CD4-positive, alpha-beta T cell treated with Interleukin-4 for 1 hour (primary cell): ENCODE measurements at regions not wholly inside any gene's neighbourhood (a gene's known extent, or its start where the extent isn't known, plus 50 kb on each side); places are given as distances from the start of the nearest gene placed in this dataset.
"Not testable (repeated sequence)": the region's sequence is repeated elsewhere in the genome, so short reads cannot be mapped to it uniquely, and the experiment has no call there.

Experiments used
- DNase-seq, 2 donors: peaks; one replicate each; pipeline ENCODE4 v3.0.0-alpha.2; 2020 to 2022

GRCh38 chr18:44362213-44362612 lies 318.5 kb upstream of the SETBP1 start:
- DNase-seq: not testable (repeated sequence)

- DNase-seq: no peak
Observed at GRCh38 chr18:44370861-44371260, 309.8 kb upstream of the SETBP1 start.

GRCh38 chr18:44374966-44375365 lies 305.7 kb upstream of the SETBP1 start:
- no peak for DNase-seq

- DNase-seq: no peak
Observed at GRCh38 chr18:44386401-44386800, 294.3 kb upstream of the SETBP1 start.

GRCh38 chr18:44388329-44388728 lies 292.4 kb upstream of the SETBP1 start:
- DNase-seq: no peak

- no peak for DNase-seq
Observed at GRCh38 chr18:44392933-44393332, 287.8 kb upstream of the SETBP1 start.

- no peak for DNase-seq
Observed at GRCh38 chr18:44393406-44393805, 287.3 kb upstream of the SETBP1 start.

- no peak for DNase-seq
Observed at GRCh38 chr18:44396550-44396949, 284.1 kb upstream of the SETBP1 start.

GRCh38 chr18:44409071-44409470 lies 271.6 kb upstream of the SETBP1 start:
- no peak for DNase-seq

GRCh38 chr18:44409515-44409914 lies 271.2 kb upstream of the SETBP1 start:
- no peak for DNase-seq

GRCh38 chr18:44410740-44411139 lies 269.9 kb upstream of the SETBP1 start:
- DNase-seq: no peak

GRCh38 chr18:44411262-44411905 lies 269.3 kb upstream of the SETBP1 start:
- no peak for DNase-seq

- DNase-seq: no peak
Observed at GRCh38 chr18:44411976-44412375, 268.7 kb upstream of the SETBP1 start.

- no peak for DNase-seq
Observed at GRCh38 chr18:44423814-44424644, 256.7 kb upstream of the SETBP1 start.

- no peak for DNase-seq
Observed at GRCh38 chr18:44424645-44425035, 256.0 kb upstream of the SETBP1 start.

- no peak for DNase-seq
Observed at GRCh38 chr18:44425161-44425560, 255.5 kb upstream of the SETBP1 start.

- no peak for DNase-seq
Observed at GRCh38 chr18:44437603-44438002, 243.1 kb upstream of the SETBP1 start.

GRCh38 chr18:44450226-44450625 lies 230.5 kb upstream of the SETBP1 start:
- DNase-seq: no peak

GRCh38 chr18:44452346-44452745 lies 228.3 kb upstream of the SETBP1 start:
- no peak for DNase-seq

GRCh38 chr18:44453505-44453904 lies 227.2 kb upstream of the SETBP1 start:
- DNase-seq: no peak

GRCh38 chr18:44458777-44459176 lies 221.9 kb upstream of the SETBP1 start:
- no peak for DNase-seq

GRCh38 chr18:44464398-44465180 lies 216.1 kb upstream of the SETBP1 start:
- DNase-seq: no peak

GRCh38 chr18:44465381-44465841 lies 215.3 kb upstream of the SETBP1 start:
- DNase-seq: no peak

GRCh38 chr18:44466997-44467396 lies 213.7 kb upstream of the SETBP1 start:
- no peak for DNase-seq
